ENCODE measurements at regions not wholly inside any gene's neighbourhood (a gene's known extent, or its start where the extent isn't known, plus 50 kb on each side); places are given as distances from the start of the nearest gene placed in this dataset.

DNA sequence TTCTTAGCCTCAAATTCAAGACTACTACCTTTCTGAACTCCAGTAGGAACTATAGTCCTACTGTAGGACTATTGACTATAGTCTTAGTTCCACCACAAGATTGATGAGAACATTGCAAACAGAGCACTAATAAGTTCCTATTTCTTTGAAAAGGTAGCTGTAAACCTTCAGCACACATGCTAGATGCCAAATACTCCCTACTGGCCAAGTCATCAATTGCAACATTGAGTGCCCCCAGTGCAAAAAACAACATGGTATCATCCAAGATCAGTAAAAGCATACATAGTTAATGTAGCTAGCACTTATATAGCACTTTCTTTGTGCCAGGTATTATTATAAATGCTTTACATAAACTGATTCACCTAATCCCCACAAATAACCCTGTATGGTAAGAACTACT is 99.8 kb downstream of the MRPL39 start:
- H3K9me3 ChIP-seq (ENCODE audit: control insufficient read depth in 2 of 2, insufficient read depth in 1 of 2, low read length in 1 of 2) = no peaks in the 10 kb centered on the region
- H3K27me3 ChIP-seq (ENCODE audit: control insufficient read depth in 2 of 2, insufficient read depth in 1 of 2, low read length in 1 of 2) = no peaks in the 10 kb centered on the region
- H3K4me1 ChIP-seq (ENCODE audit: control insufficient read depth in 2 of 2, insufficient read depth in 2 of 2, low read length in 2 of 2) = no peaks in the 10 kb centered on the region
- DNase-seq (ENCODE audit: low read depth in 6 of 9, low spot score in 9 of 9) = no peak
- no peak overlapping the region for H3K27ac ChIP-seq (ENCODE audit: low read depth in 1 of 2, low read length in 1 of 2)
- H3K4me3 ChIP-seq (ENCODE audit: low read length in 2 of 2) = no peak overlapping the region
- no peaks in the 10 kb centered on the region for H3K36me3 ChIP-seq (ENCODE audit: control insufficient read depth in 2 of 2, insufficient read depth in 2 of 2, low read length in 1 of 2)

DNA sequence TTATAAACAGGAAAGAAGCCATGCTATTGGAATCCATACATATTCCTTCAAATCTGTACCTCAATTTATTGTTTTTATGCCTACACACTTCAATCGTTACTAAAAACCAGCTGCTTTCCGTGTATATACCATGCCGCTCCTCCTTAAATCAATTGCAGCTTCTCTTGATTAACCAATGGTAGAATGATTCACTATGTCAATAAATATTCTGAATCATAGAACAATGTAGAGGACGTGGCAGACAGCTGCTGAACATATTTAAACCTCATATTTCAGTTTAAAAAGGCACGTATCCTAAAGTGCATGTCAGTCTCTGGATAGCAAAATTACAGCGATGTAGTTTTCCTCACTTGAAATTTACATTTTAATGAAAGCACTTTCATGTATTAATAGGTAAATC is 100.4 kb downstream of the MRPL39 start:
- no peak overlapping the region for H3K27ac ChIP-seq (ENCODE audit: low read depth in 1 of 2, low read length in 1 of 2)
- 95% methylated on average over 6 of the region's 6 CpGs for WGBS

DNA sequence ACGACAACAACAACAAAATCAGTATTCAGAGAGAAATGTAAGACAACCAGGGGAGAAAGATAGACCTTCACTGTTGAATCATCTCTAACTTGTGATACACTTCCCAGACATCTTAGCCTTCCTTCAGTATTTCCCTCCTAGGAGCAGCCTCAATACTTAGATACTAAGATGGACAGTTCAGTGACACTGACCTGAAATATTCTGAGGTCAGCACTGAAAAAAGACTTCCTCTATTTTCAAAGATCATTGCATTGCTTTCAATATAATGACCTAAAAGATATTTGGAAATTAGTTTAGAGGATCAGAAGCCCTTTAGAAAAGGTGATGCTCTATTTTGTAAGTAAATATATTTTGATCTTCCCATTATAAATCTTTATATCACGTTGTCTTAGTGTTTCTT is 101.0 kb downstream of the MRPL39 start:
- no peaks in the 10 kb centered on the region for H3K9me3 ChIP-seq (ENCODE audit: control insufficient read depth in 2 of 2, insufficient read depth in 1 of 2, low read length in 1 of 2)

More for the DNA sequence above, 100.4 kb downstream of the MRPL39 start:
- no peak for DNase-seq (ENCODE audit: low read depth in 6 of 9, low spot score in 9 of 9)
- Histone ChIP-seq H3K4me3 (ENCODE audit: low read length in 2 of 2) (no peak overlapping the region), H3K36me3 (ENCODE audit: control insufficient read depth in 2 of 2, insufficient read depth in 2 of 2, low read length in 1 of 2) (no peaks in the 10 kb centered on the region), H3K4me1 (ENCODE audit: control insufficient read depth in 2 of 2, insufficient read depth in 2 of 2, low read length in 2 of 2) (no peaks in the 10 kb centered on the region), H3K27me3 (ENCODE audit: control insufficient read depth in 2 of 2, insufficient read depth in 1 of 2, low read length in 1 of 2) (no peaks in the 10 kb centered on the region), H3K9me3 (ENCODE audit: control insufficient read depth in 2 of 2, insufficient read depth in 1 of 2, low read length in 1 of 2) (no peaks in the 10 kb centered on the region)

DNA sequence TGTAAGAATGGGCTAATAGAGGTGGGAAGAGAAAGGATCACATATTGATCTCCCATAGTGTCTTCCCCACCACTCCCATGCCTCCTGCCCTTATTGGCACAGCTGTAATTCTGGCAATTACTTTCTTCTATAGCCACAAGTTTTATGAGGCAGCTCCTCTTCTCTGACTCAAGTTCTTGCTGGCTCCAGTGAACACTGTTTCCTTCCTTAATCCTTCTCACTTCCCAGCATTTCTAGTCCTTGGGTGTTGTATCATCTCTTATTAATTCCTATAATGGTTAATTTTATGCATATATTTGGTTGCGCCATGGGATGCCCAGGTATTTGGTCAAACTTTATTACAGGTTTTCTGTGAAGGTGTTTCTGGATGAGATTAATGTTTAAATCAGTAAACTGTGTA is 103.3 kb downstream of the MRPL39 start:
- DNase-seq (ENCODE audit: low read depth in 6 of 9, low spot score in 9 of 9) = no peak
- Histone ChIP-seq H3K36me3 (ENCODE audit: control insufficient read depth in 2 of 2, insufficient read depth in 2 of 2, low read length in 1 of 2) (no peaks in the 10 kb centered on the region), H3K27ac (ENCODE audit: low read depth in 1 of 2, low read length in 1 of 2) (no peak overlapping the region), H3K27me3 (ENCODE audit: control insufficient read depth in 2 of 2, insufficient read depth in 1 of 2, low read length in 1 of 2) (no peaks in the 10 kb centered on the region), H3K4me1 (ENCODE audit: control insufficient read depth in 2 of 2, insufficient read depth in 2 of 2, low read length in 2 of 2) (no peaks in the 10 kb centered on the region), H3K9me3 (ENCODE audit: control insufficient read depth in 2 of 2, insufficient read depth in 1 of 2, low read length in 1 of 2) (no peaks in the 10 kb centered on the region), H3K4me3 (ENCODE audit: low read length in 2 of 2) (no peak overlapping the region)
- WGBS = 100% methylated on average over 1 of the region's 1 CpG

More for the DNA sequence above, 101.0 kb downstream of the MRPL39 start:
- H3K27me3 ChIP-seq (ENCODE audit: control insufficient read depth in 2 of 2, insufficient read depth in 1 of 2, low read length in 1 of 2) = no peaks in the 10 kb centered on the region
- no peak for DNase-seq (ENCODE audit: low read depth in 6 of 9, low spot score in 9 of 9)
- H3K4me3 ChIP-seq (ENCODE audit: low read length in 2 of 2) = no peak overlapping the region
- H3K4me1 ChIP-seq (ENCODE audit: control insufficient read depth in 2 of 2, insufficient read depth in 2 of 2, low read length in 2 of 2) = no peaks in the 10 kb centered on the region
- no peak overlapping the region for H3K27ac ChIP-seq (ENCODE audit: low read depth in 1 of 2, low read length in 1 of 2)
- WGBS = 84% methylated on average over 2 of the region's 2 CpGs
- no peaks in the 10 kb centered on the region for H3K36me3 ChIP-seq (ENCODE audit: control insufficient read depth in 2 of 2, insufficient read depth in 2 of 2, low read length in 1 of 2)

DNA sequence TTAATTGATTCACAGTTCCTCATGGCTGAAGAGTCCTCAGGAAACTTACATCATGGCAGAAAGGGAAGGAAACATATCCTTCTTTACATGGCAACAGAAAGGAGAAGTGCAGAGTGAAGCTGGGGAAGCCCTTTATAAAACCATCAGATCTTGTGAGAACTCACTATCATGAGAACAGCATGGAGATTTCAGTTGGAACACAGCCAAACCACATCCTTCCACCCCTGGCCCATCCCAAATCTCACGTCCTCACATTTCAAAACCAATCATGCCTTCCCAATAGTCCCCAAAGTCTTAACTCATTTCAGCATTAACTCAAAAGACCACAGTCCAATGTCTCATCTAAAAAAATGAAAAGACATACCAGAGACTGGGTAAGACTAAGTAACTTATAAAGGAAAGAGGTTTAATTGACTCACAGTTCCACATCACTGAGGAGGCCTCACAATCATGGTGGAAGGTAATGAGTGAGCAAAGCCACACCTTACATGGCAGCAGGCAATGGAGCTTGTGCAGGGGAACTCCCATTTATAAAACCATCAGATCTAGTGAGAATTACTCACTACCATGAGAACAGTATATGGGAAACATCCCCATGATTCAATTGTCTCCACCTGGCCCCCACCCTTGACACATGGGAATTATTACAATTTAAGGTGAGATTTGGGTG is 105.2 kb downstream of the MRPL39 start:
- WGBS = 17% methylated on average over 1 of the region's 1 CpG

DNA sequence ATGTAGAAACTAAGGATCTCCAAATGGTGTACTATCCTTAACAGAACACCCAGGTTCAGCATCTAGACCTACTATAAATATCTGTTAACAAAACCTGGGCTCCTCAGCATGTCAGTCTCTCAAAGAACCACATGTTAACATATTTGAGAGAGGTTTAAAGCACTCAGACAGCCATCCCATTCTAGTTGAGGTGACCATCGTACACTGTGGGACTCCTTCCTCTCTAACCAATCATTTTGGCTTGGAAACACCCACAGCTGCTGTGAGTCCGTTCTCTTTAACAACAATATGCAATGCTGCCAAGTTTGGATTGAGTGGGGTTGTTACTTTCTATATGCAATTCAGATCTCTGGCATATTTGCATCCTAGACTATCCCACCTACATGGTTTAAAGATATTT is 105.8 kb downstream of the MRPL39 start:
- 94% methylated on average over 2 of the region's 2 CpGs for WGBS
- Histone ChIP-seq H3K9me3 (ENCODE audit: control insufficient read depth in 2 of 2, insufficient read depth in 1 of 2, low read length in 1 of 2) (no peaks in the 10 kb centered on the region), H3K4me3 (ENCODE audit: low read length in 2 of 2) (no peak overlapping the region), H3K36me3 (ENCODE audit: control insufficient read depth in 2 of 2, insufficient read depth in 2 of 2, low read length in 1 of 2) (no peaks in the 10 kb centered on the region), H3K27ac (ENCODE audit: low read depth in 1 of 2, low read length in 1 of 2) (no peak overlapping the region), H3K27me3 (ENCODE audit: control insufficient read depth in 2 of 2, insufficient read depth in 1 of 2, low read length in 1 of 2) (no peaks in the 10 kb centered on the region), H3K4me1 (ENCODE audit: control insufficient read depth in 2 of 2, insufficient read depth in 2 of 2, low read length in 2 of 2) (no peaks in the 10 kb centered on the region)
- no peak for DNase-seq (ENCODE audit: low read depth in 6 of 9, low spot score in 9 of 9)

More for the DNA sequence above, 105.2 kb downstream of the MRPL39 start:
- DNase-seq (ENCODE audit: low read depth in 6 of 9, low spot score in 9 of 9) = no peak
- no peaks in the 10 kb centered on the region for H3K36me3 ChIP-seq (ENCODE audit: control insufficient read depth in 2 of 2, insufficient read depth in 2 of 2, low read length in 1 of 2)
- H3K4me1 ChIP-seq (ENCODE audit: control insufficient read depth in 2 of 2, insufficient read depth in 2 of 2, low read length in 2 of 2) = no peaks in the 10 kb centered on the region
- H3K27me3 ChIP-seq (ENCODE audit: control insufficient read depth in 2 of 2, insufficient read depth in 1 of 2, low read length in 1 of 2) = no peaks in the 10 kb centered on the region
- no peak overlapping the region for H3K27ac ChIP-seq (ENCODE audit: low read depth in 1 of 2, low read length in 1 of 2)
- no peak overlapping the region for H3K4me3 ChIP-seq (ENCODE audit: low read length in 2 of 2)
- no peaks in the 10 kb centered on the region for H3K9me3 ChIP-seq (ENCODE audit: control insufficient read depth in 2 of 2, insufficient read depth in 1 of 2, low read length in 1 of 2)

DNA sequence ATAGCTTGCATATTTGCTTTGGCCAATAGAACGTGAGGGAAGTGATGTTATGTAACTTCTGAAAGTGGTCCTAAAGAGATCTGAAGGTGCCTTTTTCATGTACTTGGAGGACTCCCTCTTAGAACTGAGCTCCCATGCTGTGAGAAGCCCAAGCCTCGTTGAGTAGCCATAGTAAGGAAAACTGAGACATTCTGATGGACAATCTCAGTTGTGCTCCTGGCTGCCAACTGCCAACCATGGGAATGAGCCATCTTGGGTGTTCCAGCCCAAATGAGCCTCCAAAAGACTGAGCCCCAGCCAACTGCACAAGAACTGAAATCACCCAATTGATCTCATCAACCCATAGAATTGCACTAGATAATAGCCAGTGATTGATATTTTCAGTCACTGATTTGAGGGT is 106.7 kb downstream of the MRPL39 start:
- 93% methylated on average over 2 of the region's 2 CpGs for WGBS
- no peaks in the 10 kb centered on the region for H3K36me3 ChIP-seq (ENCODE audit: control insufficient read depth in 2 of 2, insufficient read depth in 2 of 2, low read length in 1 of 2)
- no peaks in the 10 kb centered on the region for H3K9me3 ChIP-seq (ENCODE audit: control insufficient read depth in 2 of 2, insufficient read depth in 1 of 2, low read length in 1 of 2)

DNA sequence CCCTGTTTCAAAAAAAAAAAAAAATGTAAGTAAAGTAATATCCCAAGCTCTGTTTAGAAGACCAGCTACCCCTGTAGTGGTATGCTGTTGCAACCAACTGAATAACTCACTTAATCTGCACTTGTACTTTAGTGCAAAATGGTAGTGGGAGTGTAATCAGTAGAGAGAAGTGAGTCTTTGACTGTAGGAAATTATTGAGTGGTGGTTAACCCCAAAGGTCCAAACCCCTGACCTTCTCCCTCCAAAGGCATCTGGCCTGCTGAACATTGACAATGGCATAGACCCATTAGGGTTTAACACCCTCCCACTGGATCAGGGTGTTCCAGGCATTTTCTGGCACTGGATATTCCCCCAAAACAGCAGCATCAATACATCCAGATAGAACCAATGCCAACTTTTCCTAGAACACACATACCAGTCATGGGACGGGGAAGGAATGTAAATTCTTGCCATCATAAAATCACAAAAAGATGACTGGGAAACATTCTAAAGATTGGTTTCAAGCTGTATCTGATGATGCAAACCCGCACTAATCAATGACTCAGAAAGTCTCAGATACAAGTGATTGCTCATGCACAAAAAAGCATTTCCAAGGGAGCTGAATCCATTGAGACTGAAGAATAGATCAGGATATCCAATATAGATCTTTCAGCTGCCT is 110.3 kb downstream of the MRPL39 start:
- no peaks in the 10 kb centered on the region for H3K4me1 ChIP-seq (ENCODE audit: control insufficient read depth in 2 of 2, insufficient read depth in 2 of 2, low read length in 2 of 2)
- H3K9me3 ChIP-seq (ENCODE audit: control insufficient read depth in 2 of 2, insufficient read depth in 1 of 2, low read length in 1 of 2) = no peaks in the 10 kb centered on the region
- DNase-seq (ENCODE audit: low read depth in 6 of 9, low spot score in 9 of 9) = no peak
- no peak overlapping the region for H3K27ac ChIP-seq (ENCODE audit: low read depth in 1 of 2, low read length in 1 of 2)
- no peaks in the 10 kb centered on the region for H3K27me3 ChIP-seq (ENCODE audit: control insufficient read depth in 2 of 2, insufficient read depth in 1 of 2, low read length in 1 of 2)
- WGBS = 74% methylated on average over 2 of the region's 2 CpGs
- H3K4me3 ChIP-seq (ENCODE audit: low read length in 2 of 2) = no peak overlapping the region
- H3K36me3 ChIP-seq (ENCODE audit: control insufficient read depth in 2 of 2, insufficient read depth in 2 of 2, low read length in 1 of 2) = no peaks in the 10 kb centered on the region

More for the DNA sequence above, 106.7 kb downstream of the MRPL39 start:
- DNase-seq (ENCODE audit: low read depth in 6 of 9, low spot score in 9 of 9) = no peak
- no peak overlapping the region for H3K27ac ChIP-seq (ENCODE audit: low read depth in 1 of 2, low read length in 1 of 2)
- H3K4me1 ChIP-seq (ENCODE audit: control insufficient read depth in 2 of 2, insufficient read depth in 2 of 2, low read length in 2 of 2) = no peaks in the 10 kb centered on the region
- H3K4me3 ChIP-seq (ENCODE audit: low read length in 2 of 2) = no peak overlapping the region
- H3K27me3 ChIP-seq (ENCODE audit: control insufficient read depth in 2 of 2, insufficient read depth in 1 of 2, low read length in 1 of 2) = no peaks in the 10 kb centered on the region

DNA sequence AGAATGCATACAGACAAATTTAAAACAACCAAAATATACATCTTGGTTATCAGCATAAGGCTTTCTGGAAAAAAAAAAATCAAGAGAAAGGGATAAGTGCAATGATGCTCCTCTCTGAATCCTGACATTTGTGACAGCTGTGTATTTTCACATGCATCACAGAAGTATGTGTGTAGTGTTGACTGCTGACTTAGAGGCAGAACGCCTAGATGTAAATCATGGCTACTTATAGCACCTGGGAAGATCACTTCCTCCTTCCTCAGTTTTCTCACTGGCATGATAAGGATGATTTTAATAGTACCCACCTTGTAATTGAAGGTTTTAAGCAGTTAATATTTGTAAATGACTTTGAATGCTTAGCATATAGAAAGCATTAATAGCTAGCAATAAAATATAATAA is 112.5 kb downstream of the MRPL39 start:
- Histone ChIP-seq H3K36me3 (ENCODE audit: control insufficient read depth in 2 of 2, insufficient read depth in 2 of 2, low read length in 1 of 2) (no peaks in the 10 kb centered on the region), H3K27ac (ENCODE audit: low read depth in 1 of 2, low read length in 1 of 2) (no peak overlapping the region), H3K4me1 (ENCODE audit: control insufficient read depth in 2 of 2, insufficient read depth in 2 of 2, low read length in 2 of 2) (no peaks in the 10 kb centered on the region), H3K4me3 (ENCODE audit: low read length in 2 of 2) (no peak overlapping the region), H3K27me3 (ENCODE audit: control insufficient read depth in 2 of 2, insufficient read depth in 1 of 2, low read length in 1 of 2) (no peaks in the 10 kb centered on the region), H3K9me3 (ENCODE audit: control insufficient read depth in 2 of 2, insufficient read depth in 1 of 2, low read length in 1 of 2) (no peaks in the 10 kb centered on the region)
- 88% methylated on average over 1 of the region's 1 CpG for WGBS
- DNase-seq (ENCODE audit: low read depth in 6 of 9, low spot score in 9 of 9) = no peak
